Thyroid gland (tissue), 4 donors: ENCODE measurements at regions not wholly inside any gene's neighbourhood (a gene's known extent, or its start where the extent isn't known, plus 50 kb on each side); places are given as distances from the start of the nearest gene placed in this dataset.

Source experiments
- CTCF ChIP-seq, 6 experiments: fragments of 200-600 bp in 3 of 6; fragments of 450-650 bp in 3 of 6; sonication (generic) in 3 of 6; IDR thresholded peaks; one replicate each; pipeline ENCODE4 v1.5.1; 2016 to 2019; ENCODE audit warnings: antibody characterized with exemption in 6 of 6, mild to moderate bottlenecking in 2 of 6, inconsistent platforms in 1 of 6, moderate library complexity in 1 of 6
- POLR2A ChIP-seq, 2 donors: fragments of 450-650 bp; IDR thresholded peaks; one replicate each; pipeline ENCODE4 v1.6.1; 2017; ENCODE audit warnings: antibody characterized with exemption in 2 of 2, mild to moderate bottlenecking in 2 of 2, moderate library complexity in 1 of 2

GRCh38 chr16:52002026-52002425 is 544.9 kb downstream of the TOX3 start:
- TF ChIP-seq CTCF (IDR thresholded peaks at IDR 0.05) (no peak), POLR2A (IDR thresholded peaks at IDR 0.05) (no peak)
